NCI-H510A treated with DMSO at 0.1 percent for 48 hours (cell line): ENCODE measurements at regions not wholly inside any gene's neighbourhood (a gene's known extent, or its start where the extent isn't known, plus 50 kb on each side); places are given as distances from the start of the nearest gene placed in this dataset.

ENCODE experiments used
- DNase-seq: peaks from one replicate; lab custom pipeline; 2025; lab: John Stamatoyannopoulos, UW

DNA sequence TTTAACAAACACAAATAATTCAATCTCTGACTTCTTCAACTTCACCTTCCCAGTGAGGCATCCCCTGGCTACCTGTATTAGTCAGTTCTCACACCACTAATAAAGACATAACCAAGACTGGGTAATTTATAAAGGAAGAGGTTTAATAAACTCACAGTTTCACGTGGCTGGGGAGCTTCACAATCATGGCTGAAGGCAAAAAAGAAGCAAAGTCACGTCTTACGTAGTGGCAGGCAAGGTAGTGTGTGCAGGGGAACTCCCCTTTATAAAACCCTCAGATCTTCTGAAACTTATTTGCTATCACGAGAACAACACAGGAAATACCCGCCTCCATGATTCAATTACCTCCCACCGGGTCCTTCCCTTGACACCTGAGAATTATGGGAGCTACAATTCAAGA is 478.5 kb downstream of the ADGRL2 start:
- DNase-seq: no peak

DNA sequence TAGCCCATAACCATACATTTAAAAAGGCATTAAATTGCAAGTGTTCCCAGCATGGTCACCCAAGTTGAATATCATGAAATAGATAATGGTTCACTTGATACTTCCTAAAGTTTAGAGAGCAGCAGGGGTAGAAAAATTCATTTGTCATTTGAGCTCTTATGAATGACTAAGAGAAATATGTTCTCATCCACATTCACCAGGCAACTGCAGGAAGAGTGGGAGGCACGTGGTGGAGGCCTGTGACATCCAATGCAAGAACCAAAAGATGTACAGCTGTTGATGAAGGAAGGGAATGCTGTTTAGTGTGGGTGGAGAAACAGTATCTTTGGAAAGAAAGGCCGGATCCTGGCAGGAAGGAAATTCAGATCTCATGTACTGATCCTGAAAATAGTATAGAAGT is 473.1 kb downstream of the ADGRL2 start:
- DNase-seq: no peak

DNA sequence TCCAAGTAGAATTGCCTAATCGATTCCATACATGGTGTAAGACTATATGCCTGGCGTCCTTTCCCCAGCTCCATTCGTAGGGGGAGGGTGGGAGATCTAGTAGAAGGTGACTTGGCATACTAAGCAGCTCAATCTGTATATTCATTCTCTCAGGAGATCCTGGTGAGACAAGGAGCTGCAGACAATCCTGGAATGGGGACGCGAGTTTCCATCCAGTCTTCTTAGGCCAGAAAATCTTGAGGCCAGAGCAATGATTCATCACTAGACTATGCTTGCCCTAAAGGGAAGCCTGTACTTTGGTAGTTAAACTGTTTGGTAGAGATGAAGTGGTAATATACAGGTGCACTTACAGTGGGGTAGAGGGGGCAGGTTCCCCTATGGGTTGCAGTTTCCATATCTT is 468.7 kb downstream of the ADGRL2 start:
- DNase-seq: no peak

DNA sequence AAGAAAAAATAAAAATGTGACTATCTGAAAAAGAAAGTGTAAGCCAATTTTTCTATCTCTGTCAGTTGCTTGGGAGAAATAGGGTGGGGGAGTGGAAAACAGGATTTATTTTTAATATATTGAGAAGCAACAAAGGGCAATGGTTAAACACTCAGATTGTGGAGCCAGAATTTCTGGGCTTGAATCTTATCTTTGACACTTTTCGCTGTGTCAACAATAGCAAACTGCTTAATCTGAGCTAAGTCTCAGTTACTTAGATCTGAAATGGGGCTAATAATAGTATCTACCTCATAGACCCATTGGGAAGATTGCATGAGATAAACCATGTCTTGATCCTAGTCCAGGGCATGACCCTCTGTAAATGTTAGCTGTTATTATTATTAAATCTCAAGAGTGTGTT is 468.1 kb downstream of the ADGRL2 start:
- DNase-seq: no peak

DNA sequence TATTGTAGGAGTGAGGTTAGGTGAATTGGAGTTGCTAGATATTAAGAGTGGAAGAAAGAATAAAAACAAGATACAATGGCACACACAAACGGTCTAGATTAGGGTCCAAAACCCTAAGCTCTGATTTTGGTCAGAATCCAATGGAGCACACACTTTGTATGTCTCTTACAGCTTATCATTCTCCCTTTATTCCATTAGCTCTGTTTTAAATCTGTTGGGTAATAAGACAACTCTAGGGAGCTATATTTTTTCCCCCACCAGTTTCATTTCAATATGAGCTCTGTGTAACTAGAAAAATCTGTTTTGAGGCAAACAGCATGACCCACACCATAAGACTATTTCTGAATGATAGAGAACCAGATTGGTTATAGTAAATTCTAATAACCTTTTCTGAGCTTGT is 465.6 kb downstream of the ADGRL2 start:
- no peak for DNase-seq

DNA sequence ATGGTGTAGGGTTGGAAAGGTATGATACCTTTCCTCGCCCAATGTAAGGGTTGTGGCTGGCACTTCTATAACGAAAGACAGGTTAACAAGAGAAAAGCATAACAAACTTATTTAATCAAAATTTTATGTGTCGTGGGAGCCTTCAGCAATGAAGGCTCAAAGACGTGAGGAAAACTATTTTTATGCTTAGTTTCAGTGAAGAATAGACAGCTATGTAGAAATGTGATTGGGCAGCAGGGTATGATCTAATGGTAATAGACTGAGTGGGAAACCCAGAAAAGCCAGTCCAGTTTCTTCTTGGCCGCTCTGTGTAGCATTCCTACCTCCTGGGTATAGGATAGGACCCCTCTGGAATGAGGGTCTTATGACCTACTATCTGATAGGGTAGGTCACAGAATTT is 464.7 kb downstream of the ADGRL2 start:
- no peak for DNase-seq

DNA sequence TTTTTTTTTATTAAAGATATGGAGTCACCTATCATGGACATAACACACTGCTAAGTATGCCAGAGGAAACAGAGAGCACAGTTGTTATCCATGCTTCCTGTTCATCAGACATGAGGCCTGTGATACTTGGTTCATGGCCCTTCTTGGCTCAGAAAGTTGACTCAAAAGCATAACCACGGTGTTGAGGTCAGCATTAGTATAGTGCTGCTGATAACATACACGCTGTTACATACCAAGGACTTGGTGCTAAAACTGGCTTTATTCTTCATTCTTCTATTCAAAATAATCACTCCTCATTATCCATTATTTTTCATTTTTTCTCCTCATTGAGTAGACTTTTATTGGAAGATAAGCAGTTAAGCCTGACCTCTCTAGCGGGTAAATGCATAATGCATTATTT is 464.1 kb downstream of the ADGRL2 start:
- no peak for DNase-seq

DNA sequence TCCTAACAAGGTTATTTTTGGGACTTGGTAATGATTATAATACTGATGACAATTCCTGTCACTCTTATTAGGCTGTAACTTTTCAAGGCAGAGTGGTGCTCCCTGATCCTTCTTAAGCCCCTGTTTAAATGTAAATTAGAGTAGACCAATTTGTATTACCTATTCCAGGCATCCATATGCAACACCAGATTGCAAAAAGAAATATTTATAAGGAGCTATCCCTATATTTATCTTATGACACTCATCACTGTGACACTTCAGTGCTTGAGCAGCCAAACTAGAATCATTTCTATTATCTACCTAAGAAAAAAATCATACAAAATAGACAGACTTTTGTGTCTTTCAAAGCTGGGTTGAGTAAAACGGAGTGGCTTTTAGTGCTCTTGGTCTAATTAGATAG is 462.7 kb downstream of the ADGRL2 start:
- DNase-seq: no peak

DNA sequence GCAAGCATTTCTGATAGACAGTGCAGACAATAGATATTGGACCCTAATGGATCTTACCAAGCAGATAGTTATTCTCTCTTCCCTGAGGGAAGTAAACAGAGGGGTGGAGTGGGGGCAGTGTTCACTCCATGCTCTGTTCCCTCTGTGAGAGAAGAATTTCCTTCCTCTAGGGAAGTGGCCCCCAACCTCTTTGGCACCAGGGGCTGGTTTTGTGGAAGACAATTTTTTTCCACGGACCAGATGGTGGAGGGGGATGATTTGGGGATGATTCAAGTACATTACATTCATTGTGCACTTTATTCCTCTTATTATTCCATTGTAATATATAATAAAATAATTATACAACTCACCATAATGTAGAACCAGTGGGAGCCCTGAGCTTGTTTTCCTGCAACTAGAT is 459.9 kb downstream of the ADGRL2 start:
- no peak for DNase-seq

DNA sequence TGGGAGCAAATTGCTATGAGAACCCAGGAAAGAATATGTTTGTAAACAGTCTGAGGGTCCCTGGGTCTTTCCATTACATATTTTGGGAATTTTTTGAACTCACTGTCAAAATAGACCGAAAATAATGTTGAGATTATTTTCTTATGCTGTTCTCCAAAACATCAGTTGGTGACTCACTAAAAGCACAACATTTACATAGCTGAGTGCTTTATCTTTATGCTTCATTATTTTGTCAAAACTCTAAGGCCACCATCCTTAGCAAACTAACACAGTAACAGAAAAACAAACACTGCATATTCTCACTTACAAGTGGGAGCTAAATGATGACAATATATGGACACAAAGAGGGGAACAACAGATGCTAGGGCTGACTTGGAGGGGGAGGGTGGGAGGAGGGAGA is 459.3 kb downstream of the ADGRL2 start:
- DNase-seq: peak; percentile 54

DNA sequence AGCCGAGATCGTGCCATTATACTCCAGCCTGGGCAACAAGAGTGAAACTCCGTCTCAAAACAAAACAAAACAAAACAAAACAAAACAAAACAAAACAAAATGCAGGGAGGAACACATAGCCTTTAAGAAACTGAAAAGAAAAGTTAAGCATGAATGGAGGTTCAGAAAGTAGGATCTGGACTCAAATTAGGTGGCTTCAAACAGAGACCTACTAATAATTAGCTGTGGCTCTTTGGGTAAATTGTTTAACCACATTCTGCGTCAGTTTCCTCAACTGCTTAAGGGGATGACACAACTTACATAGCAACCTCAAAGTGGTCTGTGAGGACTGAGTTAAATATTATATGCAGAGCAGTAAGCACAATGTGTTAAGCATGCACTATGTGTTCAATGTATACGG is 458.2 kb downstream of the ADGRL2 start:
- DNase-seq: no peak

DNA sequence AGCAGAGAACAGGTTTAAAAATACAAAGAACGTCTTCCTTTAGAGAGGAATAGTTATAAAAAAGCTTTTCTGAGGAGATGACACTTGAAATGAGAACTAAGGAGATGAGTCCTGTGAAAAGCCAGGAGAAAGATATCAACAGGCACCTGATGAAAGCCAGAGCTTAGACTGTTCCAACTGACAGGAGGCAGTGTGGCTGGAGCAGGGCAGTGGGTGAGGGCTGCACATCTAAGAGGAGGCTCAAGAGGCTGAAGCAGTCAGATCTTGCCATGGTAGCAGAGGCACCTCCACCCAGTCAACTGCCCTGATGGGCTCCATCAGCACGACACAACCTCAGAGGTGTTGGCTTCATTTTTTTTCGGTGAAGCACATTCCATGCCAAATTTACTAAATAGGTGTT is 445.3 kb downstream of the ADGRL2 start:
- no peak for DNase-seq

DNA sequence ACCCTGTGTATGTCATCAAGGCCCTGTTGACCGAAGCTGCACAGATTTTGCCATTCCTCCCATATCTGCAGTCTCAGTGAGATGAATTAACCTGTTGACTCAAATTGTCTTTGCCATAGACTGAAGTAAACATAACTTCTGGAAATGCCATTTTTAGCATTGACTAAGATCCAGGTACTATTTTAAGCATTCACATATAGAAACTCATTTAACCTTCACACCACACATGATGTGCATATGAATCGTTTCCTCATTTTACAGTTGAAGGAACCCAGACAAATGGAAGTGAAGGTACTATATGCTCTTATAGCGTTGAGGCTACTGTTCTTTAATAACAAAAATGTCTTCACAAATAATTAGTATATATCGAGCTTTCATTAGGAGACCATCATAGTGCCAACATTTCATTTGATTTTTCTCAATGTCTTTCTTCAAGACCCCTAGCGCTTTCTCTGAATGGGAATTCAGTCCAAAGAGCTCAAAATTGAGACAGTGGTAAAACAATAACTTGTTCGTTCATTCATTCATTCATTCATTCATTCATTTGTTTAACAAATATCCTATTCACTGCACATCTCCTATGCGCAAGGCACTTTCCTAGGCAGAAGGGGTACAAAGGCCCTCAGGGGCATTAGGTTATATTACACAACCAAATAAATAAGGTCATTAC is 444.7 kb downstream of the ADGRL2 start:
- no peak for DNase-seq

DNA sequence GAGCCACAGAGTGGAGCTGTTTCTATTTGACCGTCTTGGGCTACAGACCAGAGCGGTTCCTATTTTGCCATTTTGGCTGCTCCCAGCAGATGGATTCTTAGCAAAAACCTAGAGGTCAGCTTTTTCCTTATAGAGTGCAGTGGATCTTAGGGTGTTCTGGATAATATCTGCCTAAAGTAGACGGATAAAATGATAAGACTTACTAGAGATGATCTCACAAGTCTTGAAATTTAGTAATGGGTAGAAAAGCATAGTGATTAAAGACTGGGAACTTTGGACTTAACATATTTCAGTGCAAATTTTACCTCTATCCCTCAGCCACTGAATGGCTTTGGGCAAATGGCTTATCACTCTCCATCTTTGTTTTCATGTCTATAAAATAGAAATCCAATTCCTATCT is 439.8 kb downstream of the ADGRL2 start:
- no peak for DNase-seq

DNA sequence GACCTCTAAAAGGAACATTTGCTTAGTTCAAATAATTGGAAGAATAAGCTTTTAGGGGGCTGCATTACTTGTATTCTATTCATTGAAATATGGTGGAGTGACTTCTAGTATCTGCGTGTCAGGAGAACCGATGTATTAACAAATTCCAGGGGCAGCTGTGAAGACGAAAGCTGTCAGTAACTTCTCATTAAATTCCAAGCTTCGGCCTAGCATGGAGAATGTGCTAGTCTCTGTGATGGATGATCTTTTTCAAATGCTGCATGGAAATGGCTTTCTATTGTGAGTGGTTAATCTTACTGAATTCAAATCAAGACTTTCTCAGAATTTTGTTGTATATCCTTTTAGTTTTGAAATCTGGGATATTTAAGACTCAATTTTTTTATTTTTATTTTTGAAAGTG is 429.9 kb downstream of the ADGRL2 start:
- DNase-seq: no peak

DNA sequence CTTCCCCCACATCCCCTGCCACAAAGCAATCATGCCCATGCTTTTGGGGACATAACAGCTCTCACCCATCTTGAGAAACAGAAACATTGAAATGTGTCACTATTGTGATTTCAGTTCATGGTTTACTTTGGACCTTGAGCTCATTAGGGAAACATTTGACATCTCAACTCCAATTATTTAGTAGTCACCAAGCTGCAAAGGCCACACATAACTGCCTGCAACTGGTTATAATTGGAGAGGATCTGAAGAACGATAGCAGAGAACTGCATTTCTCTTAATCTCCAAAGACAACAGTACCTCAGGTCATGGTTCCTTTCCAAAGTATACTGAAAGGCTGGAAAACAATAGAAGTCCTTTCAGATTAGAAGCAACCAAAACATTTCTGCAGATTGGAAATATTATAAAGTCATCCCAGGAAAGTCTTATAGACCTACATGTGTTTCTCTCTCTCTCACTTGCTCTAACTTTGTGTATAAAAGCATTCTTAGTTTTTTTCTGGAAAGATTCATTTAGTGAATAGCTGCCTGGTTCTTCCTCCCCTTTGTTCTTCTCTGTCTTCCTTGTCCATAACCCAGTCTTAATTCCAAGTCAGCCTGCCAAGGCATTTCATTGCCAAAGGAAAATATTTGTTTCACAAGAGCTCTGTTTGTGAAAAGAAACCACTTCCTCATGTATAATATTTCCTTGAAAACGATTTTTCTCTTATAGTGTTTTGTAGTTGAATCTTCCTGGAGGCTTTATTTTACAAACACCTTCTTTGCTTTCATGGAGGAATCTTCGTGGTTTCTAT is 426.8 kb downstream of the ADGRL2 start:
- DNase-seq: peak; percentile 44

DNA sequence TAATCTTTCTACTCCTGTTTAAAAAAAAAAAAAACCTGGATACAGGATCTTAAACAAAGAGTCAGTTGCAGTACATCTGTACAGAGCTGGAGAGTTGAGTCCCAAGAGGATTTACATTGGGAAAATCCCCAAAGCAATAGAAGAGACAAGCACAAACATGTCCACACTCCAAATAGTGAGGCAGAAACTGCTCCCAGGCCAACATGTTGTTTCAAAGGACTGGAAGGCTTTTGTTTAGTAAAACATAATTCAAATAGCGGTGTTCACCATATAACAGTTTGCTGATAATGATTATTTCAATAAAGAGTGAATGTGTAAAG is 425.4 kb downstream of the ADGRL2 start:
- DNase-seq: peak; percentile 76

DNA sequence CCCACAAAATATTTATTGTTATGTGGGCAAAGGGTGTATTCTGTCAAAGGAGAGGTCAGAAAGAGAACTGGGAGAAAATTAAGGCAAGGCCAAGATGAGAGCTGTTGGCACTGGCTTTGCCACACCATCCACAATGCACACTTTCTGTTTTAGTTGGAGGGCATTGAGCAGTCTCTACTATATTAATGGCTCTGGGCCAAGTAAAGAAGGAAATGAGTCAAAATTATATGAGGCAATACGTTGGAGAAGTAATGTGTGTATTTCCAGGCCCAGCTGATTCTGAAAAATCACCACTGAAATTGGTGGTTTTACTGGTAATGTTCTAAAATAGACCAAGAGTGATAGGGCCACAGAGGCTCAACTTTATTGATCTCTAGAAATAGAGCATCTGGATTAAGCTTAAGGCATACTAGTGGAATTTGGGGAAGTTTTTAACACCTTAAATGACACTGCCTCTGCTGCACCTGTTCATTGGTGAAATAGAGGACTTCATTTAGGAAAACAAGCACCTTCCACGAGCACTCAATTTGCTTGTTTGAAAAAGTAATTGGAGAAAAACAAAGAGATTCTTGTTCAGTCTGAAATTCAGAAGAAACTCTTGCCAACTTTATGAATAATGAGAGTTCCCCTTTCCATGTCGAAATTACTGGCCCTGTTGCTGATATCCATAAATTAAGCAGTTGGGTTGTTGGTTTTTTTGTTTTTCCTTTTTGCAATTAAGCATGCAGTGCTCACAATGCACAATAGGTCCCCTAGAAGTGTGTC is 424.9 kb downstream of the ADGRL2 start:
- DNase-seq: peak; percentile 50

DNA sequence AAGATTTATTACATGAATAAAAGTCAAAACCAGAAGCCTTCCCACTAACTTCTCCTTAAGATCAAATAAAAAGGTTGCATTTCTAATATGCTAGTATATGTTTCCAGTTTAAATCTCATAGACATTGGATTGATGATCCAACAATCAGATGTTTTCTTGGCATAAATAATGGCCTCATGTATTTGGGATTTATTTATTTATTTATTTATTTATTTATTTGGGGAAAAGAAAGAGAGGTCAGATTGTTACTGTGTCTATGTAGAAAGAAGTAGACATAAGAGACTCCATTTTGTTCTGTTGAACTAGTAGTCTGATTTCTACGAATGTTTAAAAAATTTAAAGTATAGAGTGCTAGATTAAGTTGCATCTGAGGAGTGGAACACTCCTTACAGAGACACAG is 422.4 kb downstream of the ADGRL2 start:
- DNase-seq: no peak

DNA sequence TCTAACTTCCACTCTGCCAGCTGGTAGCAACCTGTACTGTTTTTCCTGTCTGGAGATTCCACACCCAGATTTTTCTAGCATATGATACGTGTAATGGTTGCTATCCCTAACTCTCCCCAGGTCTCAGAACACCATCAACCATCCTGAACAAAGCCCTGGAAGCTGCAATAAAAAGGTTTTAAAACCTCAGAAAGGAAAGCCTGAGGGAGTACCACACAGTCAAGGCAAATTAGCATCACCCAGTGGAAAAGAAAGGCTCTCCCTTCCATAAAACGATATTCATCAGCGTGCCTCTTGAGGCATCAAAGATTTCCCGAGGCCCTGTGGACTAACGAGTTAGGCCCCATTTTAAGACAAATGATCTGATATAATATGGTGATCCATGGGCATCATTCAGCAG is 421.0 kb downstream of the ADGRL2 start:
- DNase-seq: no peak

DNA sequence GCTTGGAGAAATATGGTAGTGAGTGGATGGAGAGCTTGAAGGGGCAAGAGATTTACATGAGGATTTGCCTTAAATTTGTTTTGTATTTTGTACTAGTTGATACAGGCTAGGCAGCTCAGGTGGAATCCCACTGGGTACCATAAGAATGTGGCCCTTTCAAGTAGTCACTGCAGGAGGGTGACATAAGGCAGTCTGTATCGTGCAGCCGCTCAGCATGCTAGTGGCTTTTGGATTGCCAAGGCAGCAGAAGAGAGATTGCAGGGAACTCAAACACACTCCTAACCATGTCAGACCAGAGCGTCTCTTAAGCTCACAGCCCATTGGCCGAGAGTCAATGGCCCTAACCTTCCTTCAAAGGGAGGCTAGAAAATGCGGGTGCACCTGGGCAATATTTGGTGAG is 420.0 kb downstream of the ADGRL2 start:
- no peak for DNase-seq

DNA sequence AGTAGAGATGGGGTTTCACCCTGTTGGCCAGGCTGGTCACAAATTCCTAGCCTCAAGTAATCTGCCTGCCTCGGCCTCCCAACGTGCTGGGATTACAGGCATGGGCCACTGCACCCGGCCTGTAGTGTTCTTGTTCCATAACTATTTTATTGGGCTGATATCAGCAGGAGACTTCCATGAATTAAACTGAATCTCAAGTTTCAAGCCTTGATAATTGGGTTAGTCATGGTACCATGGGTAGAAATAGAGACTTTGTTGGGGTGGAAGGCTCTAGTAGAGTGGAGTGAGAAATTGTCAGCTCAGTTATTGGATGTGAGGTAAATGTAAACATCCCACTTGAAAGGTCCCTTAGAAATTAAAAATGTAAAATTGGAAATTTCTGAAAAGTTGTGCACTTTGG is 419.1 kb downstream of the ADGRL2 start:
- DNase-seq: no peak

DNA sequence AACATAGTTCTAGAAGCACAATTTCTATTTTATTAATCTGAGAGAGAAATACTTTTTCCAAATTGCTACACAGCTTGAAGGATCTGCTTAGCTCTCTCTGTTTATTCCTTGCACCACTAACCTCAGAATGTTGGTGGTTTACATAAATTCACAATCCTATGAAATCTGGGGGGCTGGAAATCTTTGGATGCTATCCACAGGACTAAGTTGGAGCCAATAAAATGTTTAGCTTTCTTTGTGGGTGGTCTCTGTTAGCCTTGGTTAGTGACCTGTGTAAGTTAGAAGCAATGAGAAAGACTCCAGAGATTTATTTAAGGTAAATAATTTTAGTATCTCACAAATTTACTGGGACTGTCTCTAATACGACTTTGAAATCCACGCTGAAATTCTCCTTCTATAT is 418.1 kb downstream of the ADGRL2 start:
- DNase-seq: no peak

DNA sequence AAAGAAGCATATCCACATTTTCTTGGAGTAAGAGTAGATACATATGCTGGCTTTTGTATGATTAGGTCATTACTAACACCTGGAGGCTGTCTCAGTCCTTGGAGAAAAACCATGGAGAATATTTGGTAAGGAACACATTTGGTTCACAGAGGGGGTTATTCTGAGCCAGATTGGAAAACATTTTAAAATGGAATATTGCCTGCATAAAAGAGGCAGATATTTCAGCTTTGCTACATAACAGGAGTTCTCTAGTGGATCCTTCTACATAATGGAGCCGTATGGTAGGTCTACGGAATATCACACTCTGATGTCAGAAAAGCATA is 415.1 kb downstream of the ADGRL2 start:
- no peak for DNase-seq
